Activated CD4-positive, alpha-beta T cell treated with anti-CD3 and anti-CD28 coated beads, Interleukin-2, amount 50 U/mL, for 16 hours (primary cell): ENCODE measurements at regions not wholly inside any gene's neighbourhood (a gene's known extent, or its start where the extent isn't known, plus 50 kb on each side); places are given as distances from the start of the nearest gene placed in this dataset.
"Not testable (repeated sequence)": the region's sequence is repeated elsewhere in the genome, so short reads cannot be mapped to it uniquely, and the experiment has no call there.

Experiments used
- DNase-seq: peaks from one replicate; pipeline ENCODE4 v3.0.0-alpha.2; 2020

GRCh38 chr13:73310366-73310765, 251.6 kb downstream of the KLF5 start:
- DNase-seq, result no peak

- no peak for DNase-seq
Measured at GRCh38 chr13:73307481-73307880, 248.7 kb downstream of the KLF5 start.

- DNase-seq, result no peak
Measured at GRCh38 chr13:73306688-73307087, 247.9 kb downstream of the KLF5 start.

GRCh38 chr13:73304442-73304841, 245.6 kb downstream of the KLF5 start:
- peak; percentile 31 for DNase-seq

GRCh38 chr13:73303851-73304250, 245.0 kb downstream of the KLF5 start:
- DNase-seq, result peak; percentile 82

GRCh38 chr13:73301622-73302021, 242.8 kb downstream of the KLF5 start:
- DNase-seq, result not testable (repeated sequence)

- no peak for DNase-seq
Measured at GRCh38 chr13:73300718-73301425, 242.1 kb downstream of the KLF5 start.

- DNase-seq, result no peak
Measured at GRCh38 chr13:73299787-73300186, 241.0 kb downstream of the KLF5 start.

- no peak for DNase-seq
Measured at GRCh38 chr13:73293913-73294523, 235.2 kb downstream of the KLF5 start.

GRCh38 chr13:73292127-73292526, 233.3 kb downstream of the KLF5 start:
- DNase-seq, result no peak

GRCh38 chr13:73290844-73291243, 232.0 kb downstream of the KLF5 start:
- no peak for DNase-seq

GRCh38 chr13:73288596-73288995, 229.8 kb downstream of the KLF5 start:
- DNase-seq, result no peak

GRCh38 chr13:73287831-73288230, 229.0 kb downstream of the KLF5 start:
- DNase-seq, result no peak

GRCh38 chr13:73286942-73287620, 228.3 kb downstream of the KLF5 start:
- DNase-seq, result no peak

GRCh38 chr13:73286177-73286576, 227.4 kb downstream of the KLF5 start:
- no peak for DNase-seq

- no peak for DNase-seq
Measured at GRCh38 chr13:73284081-73284874, 225.5 kb downstream of the KLF5 start.

- no peak for DNase-seq
Measured at GRCh38 chr13:73283636-73284035, 224.8 kb downstream of the KLF5 start.

- no peak for DNase-seq
Measured at GRCh38 chr13:73281746-73282145, 222.9 kb downstream of the KLF5 start.

GRCh38 chr13:73278186-73278585, 219.4 kb downstream of the KLF5 start:
- no peak for DNase-seq

GRCh38 chr13:73275163-73275562, 216.4 kb downstream of the KLF5 start:
- DNase-seq, result peak; percentile 6

- DNase-seq, result no peak
Measured at GRCh38 chr13:73274147-73274546, 215.3 kb downstream of the KLF5 start.

- DNase-seq, result no peak
Measured at GRCh38 chr13:73273745-73274144, 214.9 kb downstream of the KLF5 start.

GRCh38 chr13:73273276-73273675, 214.5 kb downstream of the KLF5 start:
- DNase-seq, result no peak
